Fibroblast of lung (primary cell): ENCODE measurements at regions not wholly inside any gene's neighbourhood (a gene's known extent, or its start where the extent isn't known, plus 50 kb on each side); places are given as distances from the start of the nearest gene placed in this dataset.

Source experiments
- DNase-seq, 2 donors: peaks; one replicate each; pipeline versions ENCODE4 v3.0.0 to v3.0.0-alpha.2; 2010; ENCODE audit warnings: low read depth in 2 of 2
- H2AFZ ChIP-seq: 2 replicates; pipeline ENCODE4 v1.5.1; 2012; ENCODE audit warnings: low read length, control low read depth, inconsistent platforms
- H3K27ac ChIP-seq: 2 replicates; pipeline ENCODE4 v1.5.1; 2011; ENCODE audit warnings: low read length, control low read depth; ENCODE audit not compliant: insufficient read depth
- H3K27me3 ChIP-seq: 2 replicates; pipeline ENCODE4 v1.5.1; 2011; ENCODE audit warnings: mild to moderate bottlenecking, low read length; ENCODE audit not compliant: control insufficient read depth, insufficient read depth
- H3K36me3 ChIP-seq: 2 replicates; pipeline ENCODE4 v1.5.1; 2011; ENCODE audit warnings: low read length; ENCODE audit not compliant: control insufficient read depth, insufficient read depth
- H3K4me1 ChIP-seq: 2 replicates; pipeline ENCODE4 v1.5.1; 2011; ENCODE audit warnings: low read length; ENCODE audit not compliant: control insufficient read depth, insufficient read depth; ENCODE audit errors: extremely low read depth
- H3K4me2 ChIP-seq: 2 replicates; pipeline ENCODE4 v1.5.1; 2011; ENCODE audit warnings: low read length, control low read depth; ENCODE audit not compliant: insufficient read depth; ENCODE audit errors: extremely low read depth
- H3K4me3 ChIP-seq, 4 experiments: fragments of 200-600 bp in 1 of 4; sonication (generic) in 1 of 4; replicated peaks in 1 of 4; 2 replicates each; pipeline ENCODE4 v1.5.1; 2011 to 2016; ENCODE audit warnings: low read length in 4 of 4, low read depth in 3 of 4, mild to moderate bottlenecking in 3 of 4, control low read depth in 2 of 4, inconsistent platforms in 1 of 4, mixed read lengths in 1 of 4; ENCODE audit not compliant: insufficient read depth in 1 of 4; ENCODE audit errors: control extremely low read depth in 1 of 4
- H3K79me2 ChIP-seq: 2 replicates; pipeline ENCODE4 v1.5.1; 2012; ENCODE audit warnings: mild to moderate bottlenecking, low read length, inconsistent platforms; ENCODE audit not compliant: control insufficient read depth, insufficient read depth
- H3K9ac ChIP-seq: 2 replicates; pipeline ENCODE4 v1.5.1; 2011; ENCODE audit warnings: mild to moderate bottlenecking, low read length, control low read depth; ENCODE audit not compliant: insufficient read depth
- H3K9me3 ChIP-seq: 2 replicates; pipeline ENCODE4 v1.5.1; 2012; ENCODE audit warnings: low read depth, low read length; ENCODE audit not compliant: control insufficient read depth, insufficient read depth
- H4K20me1 ChIP-seq: 2 replicates; pipeline ENCODE4 v1.5.1; 2011; ENCODE audit warnings: low read length; ENCODE audit not compliant: control insufficient read depth, insufficient read depth; ENCODE audit errors: extremely low read depth
- EZH2 ChIP-seq: IDR thresholded peaks from 2 replicates; pipeline ENCODE4 v1.5.1; 2012; ENCODE audit warnings: low read length, control low read depth, mild to moderate bottlenecking; ENCODE audit errors: missing control alignments
- TF ChIP-seq, protein P1 (sequence below), 2 donors: IDR thresholded peaks in 1 of 2; conservative IDR thresholded peaks in 1 of 2; 1 replicate in 1 of 2; 2 replicates in 1 of 2; pipeline ENCODE4 v1.5.1; 2011 to 2012; ENCODE audit warnings: low read length in 2 of 2, control low read depth in 1 of 2, inconsistent platforms in 1 of 2, low read depth in 1 of 2, mild to moderate bottlenecking in 1 of 2

DNA sequence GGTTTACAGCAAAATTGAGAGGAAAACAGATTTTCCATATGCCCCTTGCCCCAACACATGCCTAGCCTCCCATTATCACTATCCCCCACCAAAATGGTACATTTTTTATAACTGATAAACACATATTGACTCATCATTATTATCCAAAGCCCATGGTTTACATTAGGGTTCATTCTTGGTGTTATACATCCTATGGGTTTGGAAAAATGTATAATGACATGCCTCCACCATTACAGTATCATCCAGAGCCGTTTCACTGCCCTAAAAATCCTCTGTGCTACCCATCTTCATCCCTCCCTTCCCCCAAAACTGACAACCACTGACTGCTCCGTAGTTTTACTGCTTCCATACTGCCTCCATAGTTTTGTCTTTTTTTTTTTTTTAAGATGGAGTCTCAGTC lies 111.1 kb downstream of the ACTL7B start:
- Histone ChIP-seq H3K27me3 (no peaks in the 10 kb centered on the region), H3K27ac (no peak overlapping the region), H3K4me2 (no peak overlapping the region), H3K4me3 (no peak overlapping the region), H4K20me1 (no peaks in the 10 kb centered on the region), H3K9ac (no peak overlapping the region), H3K36me3 (no peaks in the 10 kb centered on the region), H3K79me2 (no peaks in the 10 kb centered on the region), H3K9me3 (no peaks in the 10 kb centered on the region), H3K4me1 (no peaks in the 10 kb centered on the region), H2AFZ (no peak overlapping the region)
- TF ChIP-seq, protein P1, sequence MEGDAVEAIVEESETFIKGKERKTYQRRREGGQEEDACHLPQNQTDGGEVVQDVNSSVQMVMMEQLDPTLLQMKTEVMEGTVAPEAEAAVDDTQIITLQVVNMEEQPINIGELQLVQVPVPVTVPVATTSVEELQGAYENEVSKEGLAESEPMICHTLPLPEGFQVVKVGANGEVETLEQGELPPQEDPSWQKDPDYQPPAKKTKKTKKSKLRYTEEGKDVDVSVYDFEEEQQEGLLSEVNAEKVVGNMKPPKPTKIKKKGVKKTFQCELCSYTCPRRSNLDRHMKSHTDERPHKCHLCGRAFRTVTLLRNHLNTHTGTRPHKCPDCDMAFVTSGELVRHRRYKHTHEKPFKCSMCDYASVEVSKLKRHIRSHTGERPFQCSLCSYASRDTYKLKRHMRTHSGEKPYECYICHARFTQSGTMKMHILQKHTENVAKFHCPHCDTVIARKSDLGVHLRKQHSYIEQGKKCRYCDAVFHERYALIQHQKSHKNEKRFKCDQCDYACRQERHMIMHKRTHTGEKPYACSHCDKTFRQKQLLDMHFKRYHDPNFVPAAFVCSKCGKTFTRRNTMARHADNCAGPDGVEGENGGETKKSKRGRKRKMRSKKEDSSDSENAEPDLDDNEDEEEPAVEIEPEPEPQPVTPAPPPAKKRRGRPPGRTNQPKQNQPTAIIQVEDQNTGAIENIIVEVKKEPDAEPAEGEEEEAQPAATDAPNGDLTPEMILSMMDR (conservative IDR thresholded peaks at IDR 0.05 in 1 of 2, IDR thresholded peaks at IDR 0.05 in 1 of 2; ENCODE audit: low read depth in 1 of 2, low read length in 2 of 2), result no peak
- no peak for TF ChIP-seq EZH2
- DNase-seq, result no peak

DNA sequence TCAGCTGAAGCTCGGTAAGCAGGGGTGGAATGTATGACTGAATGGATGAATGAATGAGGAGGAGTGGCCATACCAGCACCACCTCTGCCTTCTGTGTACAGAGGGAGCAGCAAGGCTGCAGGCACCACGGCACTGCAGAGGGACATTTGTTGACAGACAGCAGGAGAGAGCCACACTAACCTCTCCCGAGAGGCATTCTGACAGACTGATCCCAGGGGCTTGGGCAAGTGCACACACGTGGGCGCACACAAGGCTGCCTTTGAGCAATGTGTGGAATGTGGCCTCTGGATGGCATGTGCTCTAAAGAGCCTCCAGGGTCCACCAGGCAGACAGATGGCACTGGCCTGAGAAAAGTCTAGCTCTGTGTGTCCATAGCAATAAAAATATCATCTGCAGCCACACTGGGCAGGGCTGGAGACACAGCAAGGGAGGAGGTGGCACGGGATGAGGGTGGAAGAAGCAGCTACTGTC lies 111.8 kb downstream of the ACTL7B start:
- H3K27me3 ChIP-seq, result no peaks in the 10 kb centered on the region
- H3K4me1 ChIP-seq, result no peaks in the 10 kb centered on the region
- no peak overlapping the region for H3K27ac ChIP-seq
- peak in 1 of 2 donors; percentile 8 for DNase-seq
- H3K36me3 ChIP-seq, result no peaks in the 10 kb centered on the region
- no peaks in the 10 kb centered on the region for H3K79me2 ChIP-seq
- no peak overlapping the region for H3K4me3 ChIP-seq
- TF ChIP-seq, protein P1 (conservative IDR thresholded peaks at IDR 0.05 in 1 of 2, IDR thresholded peaks at IDR 0.05 in 1 of 2; ENCODE audit: low read depth in 1 of 2, low read length in 2 of 2), result no peak
- no peak for TF ChIP-seq EZH2
- H2AFZ ChIP-seq, result no peak overlapping the region
- no peak overlapping the region for H3K4me2 ChIP-seq
- H4K20me1 ChIP-seq, result no peaks in the 10 kb centered on the region
- no peaks in the 10 kb centered on the region for H3K9me3 ChIP-seq
- H3K9ac ChIP-seq, result no peak overlapping the region

DNA sequence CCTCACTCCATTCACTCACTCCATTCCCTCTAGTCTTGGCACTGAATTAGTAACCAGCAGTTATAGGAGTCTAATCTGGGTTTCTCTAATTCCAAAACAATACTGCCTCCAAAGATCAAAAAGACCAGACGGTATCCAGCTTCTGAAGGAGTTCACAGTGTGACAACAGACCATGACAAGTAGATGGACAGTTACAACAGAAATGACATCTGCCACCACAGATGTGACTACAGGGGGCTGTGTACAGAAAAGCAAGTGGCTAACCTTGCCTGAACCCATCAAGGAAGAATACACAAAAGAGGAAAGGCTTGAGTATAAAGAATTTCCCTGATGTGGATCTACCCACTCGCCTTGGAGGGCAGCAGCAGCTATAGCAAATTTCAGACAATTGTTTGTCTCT lies 112.4 kb downstream of the ACTL7B start:
- H3K9me3 ChIP-seq, result no peaks in the 10 kb centered on the region
- no peak for DNase-seq
- H3K4me2 ChIP-seq, result no peak overlapping the region
- H2AFZ ChIP-seq, result no peak overlapping the region
- no peak overlapping the region for H3K9ac ChIP-seq
- no peaks in the 10 kb centered on the region for H3K36me3 ChIP-seq
- H3K79me2 ChIP-seq, result no peaks in the 10 kb centered on the region
- no peaks in the 10 kb centered on the region for H3K4me1 ChIP-seq
- no peak overlapping the region for H3K27ac ChIP-seq
- no peak overlapping the region for H3K4me3 ChIP-seq
- no peaks in the 10 kb centered on the region for H3K27me3 ChIP-seq
- TF ChIP-seq EZH2, result no peak
- TF ChIP-seq, protein P1 (conservative IDR thresholded peaks at IDR 0.05 in 1 of 2, IDR thresholded peaks at IDR 0.05 in 1 of 2; ENCODE audit: low read depth in 1 of 2, low read length in 2 of 2), result no peak
- no peaks in the 10 kb centered on the region for H4K20me1 ChIP-seq
